GM19351 (cell line): ENCODE measurements at regions not wholly inside any gene's neighbourhood (a gene's known extent, or its start where the extent isn't known, plus 50 kb on each side); places are given as distances from the start of the nearest gene placed in this dataset.

Experiments used
- ATAC-seq: cut with Tn5 transposase; IDR thresholded peaks from one replicate; pipeline ENCODE4 v1.9.1; 2021; ENCODE audit warnings: mild to moderate bottlenecking, moderate library complexity; ENCODE audit not compliant: unreplicated experiment

GRCh38 chr4:28351102-28351501 is 1490.5 kb downstream of the STIM2 start:
- no peak for ATAC-seq

GRCh38 chr4:28351826-28352225 is 1491.2 kb downstream of the STIM2 start:
- no peak for ATAC-seq

GRCh38 chr4:28354880-28355656 is 1494.4 kb downstream of the STIM2 start:
- no peak for ATAC-seq

GRCh38 chr4:28357990-28358389 is 1497.3 kb downstream of the STIM2 start:
- no peak for ATAC-seq

- no peak for ATAC-seq
Observed at GRCh38 chr4:28358606-28359005, 1498.0 kb downstream of the STIM2 start.

- ATAC-seq: no peak
Observed at GRCh38 chr4:28360681-28361080, 1500.0 kb downstream of the STIM2 start.

GRCh38 chr4:28362169-28362568 is 1501.5 kb downstream of the STIM2 start:
- ATAC-seq: no peak

- ATAC-seq: no peak
Observed at GRCh38 chr4:28369499-28369898, 1508.9 kb downstream of the STIM2 start.

GRCh38 chr4:28373191-28373590 is 1512.5 kb downstream of the STIM2 start:
- no peak for ATAC-seq

GRCh38 chr4:28373601-28374000 is 1513.0 kb downstream of the STIM2 start:
- ATAC-seq: no peak

- no peak for ATAC-seq
Observed at GRCh38 chr4:28378109-28378830, 1517.6 kb downstream of the STIM2 start.

- ATAC-seq: no peak
Observed at GRCh38 chr4:28385801-28386200, 1525.2 kb downstream of the STIM2 start.

- no peak for ATAC-seq
Observed at GRCh38 chr4:28386776-28387175, 1526.1 kb downstream of the STIM2 start.

GRCh38 chr4:28388471-28388870 is 1527.8 kb downstream of the STIM2 start:
- no peak for ATAC-seq

GRCh38 chr4:28391877-28392276 is 1531.2 kb downstream of the STIM2 start:
- ATAC-seq: no peak

GRCh38 chr4:28402751-28403150 is 1542.1 kb downstream of the STIM2 start:
- no peak for ATAC-seq

GRCh38 chr4:28421221-28421620 is 1560.6 kb downstream of the STIM2 start:
- no peak for ATAC-seq

- ATAC-seq: no peak
Observed at GRCh38 chr4:28426251-28426650, 1565.6 kb downstream of the STIM2 start.

- ATAC-seq: no peak
Observed at GRCh38 chr4:28427306-28428085, 1566.9 kb downstream of the STIM2 start.

- ATAC-seq: no peak
Observed at GRCh38 chr4:28432348-28433025, 1571.8 kb downstream of the STIM2 start.

GRCh38 chr4:28435314-28435713 is 1574.7 kb downstream of the STIM2 start:
- no peak for ATAC-seq
